GM18951 (cell line): ENCODE measurements at regions not wholly inside any gene's neighbourhood (a gene's known extent, or its start where the extent isn't known, plus 50 kb on each side); places are given as distances from the start of the nearest gene placed in this dataset.
"Not testable (repeated sequence)": the region's sequence is repeated elsewhere in the genome, so short reads cannot be mapped to it uniquely, and the experiment has no call there.

ENCODE experiments used
- POLR2A ChIP-seq: IDR thresholded peaks from 4 replicates; pipeline ENCODE4 v1.6.1; 2011; ENCODE audit warnings: mild to moderate bottlenecking; ENCODE audit not compliant: insufficient read length, insufficient read depth; ENCODE audit errors: extremely low read depth
- in situ Hi-C: fragments of 300-500 bp; cut with MboI; formaldehyde crosslinking; loops from one replicate; pipeline ENCODE4 v1.12.0; 2022; ENCODE audit warnings: low sequenced_read_pairs, mixed read lengths, inconsistent platforms; ENCODE audit not compliant: unreplicated experiment

GRCh38 chr5:158465086-158465972 is 606.4 kb upstream of the CLINT1 start:
- no peak for TF ChIP-seq POLR2A

GRCh38 chr5:158464383-158464782 is 605.4 kb upstream of the CLINT1 start:
- TF ChIP-seq POLR2A: no peak
- in situ Hi-C loops: no loop called here

More at GRCh38 chr5:158465086-158465972, 606.4 kb upstream of the CLINT1 start:
- in situ Hi-C loops: no loop called here

- in situ Hi-C loops: no loop called here
These were observed 605.0 kb upstream of the CLINT1 start for GRCh38 chr5:158463938-158464337.

GRCh38 chr5:158463188-158463587 is 604.2 kb upstream of the CLINT1 start:
- in situ Hi-C loops: no loop called here
- no peak for TF ChIP-seq POLR2A

More at GRCh38 chr5:158463938-158464337, 605.0 kb upstream of the CLINT1 start:
- no peak for TF ChIP-seq POLR2A

- in situ Hi-C loops: no loop called here
- no peak for TF ChIP-seq POLR2A
These were observed 603.6 kb upstream of the CLINT1 start for GRCh38 chr5:158462349-158463114.

GRCh38 chr5:158461240-158461854 is 602.4 kb upstream of the CLINT1 start:
- in situ Hi-C loops: no loop called here
- no peak for TF ChIP-seq POLR2A

GRCh38 chr5:158458086-158458485 is 599.1 kb upstream of the CLINT1 start:
- no peak for TF ChIP-seq POLR2A
- in situ Hi-C loops: no loop called here

- TF ChIP-seq POLR2A: no peak
- in situ Hi-C loops: no loop called here
These were observed 597.8 kb upstream of the CLINT1 start for GRCh38 chr5:158456756-158457155.

GRCh38 chr5:158456241-158456640 is 597.3 kb upstream of the CLINT1 start:
- in situ Hi-C loops: no loop called here
- no peak for TF ChIP-seq POLR2A

GRCh38 chr5:158451993-158452672 is 593.2 kb upstream of the CLINT1 start:
- TF ChIP-seq POLR2A: no peak
- in situ Hi-C loops: no loop called here

GRCh38 chr5:158451203-158451992 is 592.5 kb upstream of the CLINT1 start:
- in situ Hi-C loops: no loop called here
- TF ChIP-seq POLR2A: no peak

GRCh38 chr5:158450751-158451171 is 591.8 kb upstream of the CLINT1 start:
- no peak for TF ChIP-seq POLR2A
- in situ Hi-C loops: no loop called here

- in situ Hi-C loops: not testable (repeated sequence)
These were observed 587.8 kb upstream of the CLINT1 start for GRCh38 chr5:158446761-158447160.

- in situ Hi-C loops: not testable (repeated sequence)
These were observed 580.3 kb upstream of the CLINT1 start for GRCh38 chr5:158439204-158439603.
